PC-3 (cell line): ENCODE measurements at regions not wholly inside any gene's neighbourhood (a gene's known extent, or its start where the extent isn't known, plus 50 kb on each side); places are given as distances from the start of the nearest gene placed in this dataset.

Experiments
- ATAC-seq: fragments of 200-7000 bp; cut with Tn5 transposase; 2 replicates; pipeline ENCODE4 v1.9.1; 2020; ENCODE audit warnings: mild to moderate bottlenecking, moderate library complexity
- BruUV-seq: library from RNA; stranded (reverse); fragments of 400-500 nt; replicated peaks from 2 replicates; lab custom pipeline; 2021; lab: Mats Ljungman, UMichigan
- CTCF ChIA-PET: fragments of 300-600 bp; sonication (Branson Sonifier 250); formaldehyde crosslinking; loops from one replicate; lab custom pipeline; 2022; ENCODE audit warnings: antibody characterized with exemption; lab: Charles Lee
- POLR2A ChIA-PET: fragments of 300-600 bp; sonication (Branson Sonifier 250); formaldehyde crosslinking; loops from one replicate; lab custom pipeline; 2022; ENCODE audit warnings: antibody characterized with exemption; ENCODE audit not compliant: unreplicated experiment; lab: Charles Lee
- DNase-seq: peaks from one replicate; pipeline ENCODE4 v3.0.0-alpha.2; 2015
- H2AFZ ChIP-seq: fragments of 300-600 bp; sonication (generic); 2 replicates; pipeline ENCODE4 v1.6.0; 2016; ENCODE audit warnings: antibody characterized with exemption, low read length
- H3F3A ChIP-seq: fragments of 300-600 bp; sonication (generic); one replicate; pipeline ENCODE4 v1.6.0; 2017; ENCODE audit warnings: antibody characterized with exemption, low read length, control low read depth, mild to moderate bottlenecking; ENCODE audit not compliant: unreplicated experiment
- H3K27ac ChIP-seq: fragments of 300-600 bp; sonication (generic); 2 replicates; pipeline ENCODE4 v1.5.1; 2016; ENCODE audit warnings: mild to moderate bottlenecking, low read length
- H3K27me3 ChIP-seq: fragments of 300-600 bp; sonication (generic); 2 replicates; pipeline ENCODE4 v1.6.1; 2016; ENCODE audit warnings: low read length, mixed read lengths
- H3K36me3 ChIP-seq: fragments of 300-600 bp; sonication (generic); 2 replicates; pipeline ENCODE4 v1.6.1; 2016; ENCODE audit warnings: low read depth, mixed run types, low read length, mixed read lengths
- H3K4me1 ChIP-seq: fragments of 300-600 bp; sonication (generic); 2 replicates; pipeline ENCODE4 v1.5.1; 2016; ENCODE audit warnings: low read length; ENCODE audit not compliant: insufficient read depth
- H3K4me2 ChIP-seq: fragments of 300-600 bp; sonication (generic); 2 replicates; pipeline ENCODE4 v1.6.0; 2016; ENCODE audit warnings: low read length
- H3K4me3 ChIP-seq: fragments of 300-600 bp; sonication (generic); 2 replicates; pipeline ENCODE4 v1.5.1; 2016; ENCODE audit warnings: mild to moderate bottlenecking, low read length, mixed read lengths
- H3K79me2 ChIP-seq: fragments of 300-600 bp; sonication (generic); 2 replicates; pipeline ENCODE4 v1.6.1; 2017; ENCODE audit warnings: low read length, mixed read lengths
- H3K9ac ChIP-seq: fragments of 300-600 bp; sonication (generic); 2 replicates; pipeline ENCODE4 v1.6.0; 2016; ENCODE audit warnings: mild to moderate bottlenecking, low read length
- H3K9me2 ChIP-seq: fragments of 300-600 bp; sonication (generic); replicated peaks from 2 replicates; pipeline ENCODE4 v1.6.1; 2016; ENCODE audit warnings: mixed run types, low read length, mixed read lengths
- H3K9me3 ChIP-seq: fragments of 300-600 bp; sonication (generic); 2 replicates; pipeline ENCODE4 v1.6.1; 2016; ENCODE audit warnings: low read length, mixed read lengths
- H4K20me1 ChIP-seq: fragments of 300-600 bp; sonication (generic); 2 replicates; pipeline ENCODE4 v1.6.1; 2016; ENCODE audit warnings: low read length, mixed read lengths
- CTCF ChIP-seq: fragments of 300-600 bp; sonication (generic); conservative IDR thresholded peaks from 2 replicates; pipeline ENCODE4 v1.5.1; 2017; ENCODE audit warnings: antibody characterized with exemption, low read depth, mild to moderate bottlenecking, low read length
- EZH2 ChIP-seq: fragments of 300-600 bp; sonication (generic); IDR thresholded peaks from one replicate; pipeline ENCODE4 v1.6.1; 2017; ENCODE audit warnings: antibody characterized with exemption, mild to moderate bottlenecking, low read length; ENCODE audit not compliant: unreplicated experiment
- EZH2phosphoT487 ChIP-seq: fragments of 300-600 bp; sonication (generic); IDR thresholded peaks from 2 replicates; pipeline ENCODE4 v1.6.1; 2018; ENCODE audit warnings: mild to moderate bottlenecking, antibody characterized with exemption, low read length, borderline replicate concordance
- intact Hi-C: fragments of 100-400 bp; cut with micrococcal nuclease; formaldehyde crosslinking; loops from 2 replicates; pipeline ENCODE4 v1.9.0; 2023

- TF ChIP-seq EZH2phosphoT487 (no peak), EZH2 (no peak), CTCF (no peak)
- no peak for DNase-seq
- H3F3A ChIP-seq = no peaks in the 10 kb centered on the region
- H3K9me3 ChIP-seq = no peaks in the 10 kb centered on the region
- no peak for ATAC-seq
- POLR2A ChIA-PET = no interaction called here
- H3K9me2 ChIP-seq = no peaks in the 10 kb centered on the region
- CTCF ChIA-PET = no interaction called here
- H3K9ac ChIP-seq = no peak overlapping the region
- no peak overlapping the region for H3K4me2 ChIP-seq
- no peaks in the 10 kb centered on the region for H3K27me3 ChIP-seq
- no peak overlapping the region for H2AFZ ChIP-seq
- H3K4me1 ChIP-seq = no peaks in the 10 kb centered on the region
- intact Hi-C loops = no loop called here
- no peak overlapping the region for H3K27ac ChIP-seq
- H3K36me3 ChIP-seq = no peaks in the 10 kb centered on the region
- no peak overlapping the region for H3K4me3 ChIP-seq
- no TSS peak for BruUV-seq
- no peaks in the 10 kb centered on the region for H4K20me1 ChIP-seq
- no peaks in the 10 kb centered on the region for H3K79me2 ChIP-seq
Measured at GRCh38 chr13:63855457-63856118, 2439.9 kb upstream of the PCDH20 start.

DNA sequence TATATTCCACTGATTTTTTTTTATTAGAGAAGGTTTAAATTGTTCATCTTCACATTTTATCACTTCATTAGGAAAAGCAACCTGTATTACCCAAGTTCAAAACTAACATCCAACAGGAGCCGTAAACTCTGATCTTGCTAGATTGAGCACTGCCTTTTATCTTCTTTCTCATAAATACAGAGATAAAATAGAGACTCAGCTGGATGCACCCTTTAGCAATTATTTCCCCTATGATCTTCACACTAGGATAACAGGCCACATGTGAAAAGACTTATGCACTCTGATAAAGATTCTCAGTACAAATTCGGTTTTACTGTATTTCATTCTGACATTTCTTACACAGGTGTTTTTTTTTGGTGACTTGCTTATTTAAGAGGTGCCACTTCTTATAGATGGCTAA is 2438.2 kb upstream of the PCDH20 start:
- Histone ChIP-seq H3K27me3 (no peaks in the 10 kb centered on the region), H3K79me2 (no peaks in the 10 kb centered on the region), H3K27ac (no peak overlapping the region), H3K4me3 (no peak overlapping the region), H3K4me2 (no peak overlapping the region), H3F3A (no peaks in the 10 kb centered on the region), H3K9ac (no peak overlapping the region), H3K4me1 (no peaks in the 10 kb centered on the region), H3K36me3 (no peaks in the 10 kb centered on the region), H3K9me3 (no peaks in the 10 kb centered on the region), H3K9me2 (no peaks in the 10 kb centered on the region), H4K20me1 (no peaks in the 10 kb centered on the region), H2AFZ (no peak overlapping the region)
- CTCF ChIA-PET = no interaction called here
- no TSS peak for BruUV-seq
- intact Hi-C loops = no loop called here
- DNase-seq = no peak
- POLR2A ChIA-PET = no interaction called here
- ATAC-seq = no peak
- no peak for TF ChIP-seq EZH2

GRCh38 chr13:63851526-63851925 is 2435.9 kb upstream of the PCDH20 start:
- no TSS peak for BruUV-seq
- no peak for ATAC-seq
- no peak for DNase-seq
- Histone ChIP-seq H3K27me3 (no peaks in the 10 kb centered on the region), H3K79me2 (no peaks in the 10 kb centered on the region), H2AFZ (no peak overlapping the region), H3K4me3 (no peak overlapping the region), H4K20me1 (no peaks in the 10 kb centered on the region), H3K36me3 (no peaks in the 10 kb centered on the region), H3F3A (no peaks in the 10 kb centered on the region), H3K9me3 (no peaks in the 10 kb centered on the region), H3K4me1 (no peaks in the 10 kb centered on the region), H3K9ac (no peak overlapping the region), H3K9me2 (no peaks in the 10 kb centered on the region), H3K4me2 (no peak overlapping the region), H3K27ac (no peak overlapping the region)
- no peak for TF ChIP-seq CTCF
- TF ChIP-seq EZH2 = no peak
- no peak for TF ChIP-seq EZH2phosphoT487
- CTCF ChIA-PET = no interaction called here
- POLR2A ChIA-PET = no interaction called here
- intact Hi-C loops = no loop called here
